Osteoblast (primary cell): ENCODE measurements at regions not wholly inside any gene's neighbourhood (a gene's known extent, or its start where the extent isn't known, plus 50 kb on each side); places are given as distances from the start of the nearest gene placed in this dataset.

Experiments
- DNase-seq: peaks from one replicate; pipeline ENCODE4 v3.0.0; 2011; ENCODE audit warnings: low spot score, mixed read lengths; ENCODE audit not compliant: insufficient read length; ENCODE audit errors: missing footprints
- H2AFZ ChIP-seq: 2 replicates; pipeline ENCODE4 v1.6.0; 2011; ENCODE audit warnings: mild to moderate bottlenecking, low read length
- H3K27ac ChIP-seq: 2 replicates; pipeline ENCODE4 v1.5.1; 2011; ENCODE audit warnings: mild to moderate bottlenecking, low read depth, low read length, moderate library complexity
- H3K27me3 ChIP-seq: 2 replicates; pipeline ENCODE4 v1.6.0; 2012; ENCODE audit warnings: mild to moderate bottlenecking, control low read depth, inconsistent platforms, low read length, moderate library complexity; ENCODE audit not compliant: insufficient read depth
- H3K36me3 ChIP-seq: 2 replicates; pipeline ENCODE4 v1.5.1; 2011; ENCODE audit warnings: mild to moderate bottlenecking, low read length, control low read depth, moderate library complexity; ENCODE audit not compliant: insufficient read depth
- H3K4me1 ChIP-seq: 2 replicates; pipeline ENCODE4 v1.5.1; 2011; ENCODE audit warnings: mild to moderate bottlenecking, low read length, control low read depth, moderate library complexity; ENCODE audit not compliant: insufficient read depth
- H3K4me2 ChIP-seq: 2 replicates; pipeline ENCODE4 v1.6.0; 2011; ENCODE audit warnings: mild to moderate bottlenecking, low read length; ENCODE audit not compliant: insufficient read depth
- H3K4me3 ChIP-seq: fragments of 200-600 bp; sonication (generic); 3 replicates; pipeline ENCODE4 v1.5.1; 2012; ENCODE audit warnings: mild to moderate bottlenecking, low read length, inconsistent platforms; ENCODE audit not compliant: insufficient read depth
- H3K79me2 ChIP-seq: 2 replicates; pipeline ENCODE4 v1.6.0; 2012; ENCODE audit warnings: mild to moderate bottlenecking, low read length, control low read depth, inconsistent platforms; ENCODE audit not compliant: insufficient read depth
- H3K9me3 ChIP-seq: 2 replicates; pipeline ENCODE4 v1.5.1; 2011; ENCODE audit warnings: low read depth, low read length, control low read depth
- H4K20me1 ChIP-seq: 2 replicates; pipeline ENCODE4 v1.6.0; 2012; ENCODE audit warnings: mild to moderate bottlenecking, low read length, control low read depth; ENCODE audit not compliant: insufficient read depth
- CTCF ChIP-seq: IDR thresholded peaks from 2 replicates; pipeline ENCODE4 v1.5.1; 2011; ENCODE audit warnings: mild to moderate bottlenecking, low read depth, low read length, moderate library complexity; ENCODE audit errors: extremely low read depth

- Histone ChIP-seq H3K9me3 (peaks cover 3% of the 10 kb centered on the region), H3K27ac (no peak overlapping the region), H3K27me3 (no peaks in the 10 kb centered on the region), H3K4me2 (no peak overlapping the region), H3K4me1 (no peaks in the 10 kb centered on the region), H2AFZ (no peak overlapping the region), H3K36me3 (no peaks in the 10 kb centered on the region), H4K20me1 (no peaks in the 10 kb centered on the region), H3K79me2 (no peaks in the 10 kb centered on the region), H3K4me3 (no peak overlapping the region)
- no peak for TF ChIP-seq CTCF
- no peak for DNase-seq
These were observed 673.4 kb upstream of the ADGRL4 start for GRCh38 chr1:79679916-79680315.

GRCh38 chr1:79667848-79668696 is 661.5 kb upstream of the ADGRL4 start:
- TF ChIP-seq CTCF: no peak
- Histone ChIP-seq H3K4me2 (no peak overlapping the region), H2AFZ (no peak overlapping the region), H3K79me2 (no peaks in the 10 kb centered on the region), H4K20me1 (no peaks in the 10 kb centered on the region), H3K9me3 (no peaks in the 10 kb centered on the region), H3K4me1 (no peaks in the 10 kb centered on the region), H3K36me3 (no peaks in the 10 kb centered on the region), H3K27ac (no peak overlapping the region), H3K4me3 (no peak overlapping the region), H3K27me3 (no peaks in the 10 kb centered on the region)
- DNase-seq: no peak

- TF ChIP-seq CTCF: no peak
- H3K4me1 ChIP-seq: no peaks in the 10 kb centered on the region
- no peak for DNase-seq
- no peak overlapping the region for H2AFZ ChIP-seq
- no peaks in the 10 kb centered on the region for H4K20me1 ChIP-seq
- H3K27ac ChIP-seq: no peak overlapping the region
- H3K36me3 ChIP-seq: no peaks in the 10 kb centered on the region
- H3K4me2 ChIP-seq: no peak overlapping the region
- no peaks in the 10 kb centered on the region for H3K27me3 ChIP-seq
- no peaks in the 10 kb centered on the region for H3K79me2 ChIP-seq
- no peak overlapping the region for H3K4me3 ChIP-seq
- no peaks in the 10 kb centered on the region for H3K9me3 ChIP-seq
These were observed 660.6 kb upstream of the ADGRL4 start for GRCh38 chr1:79667166-79667565.

GRCh38 chr1:79663916-79664315 is 657.4 kb upstream of the ADGRL4 start:
- H3K79me2 ChIP-seq: no peaks in the 10 kb centered on the region
- no peaks in the 10 kb centered on the region for H3K27me3 ChIP-seq
- H3K4me1 ChIP-seq: no peaks in the 10 kb centered on the region
- no peak overlapping the region for H3K4me3 ChIP-seq
- DNase-seq: no peak
- no peak overlapping the region for H3K27ac ChIP-seq
- no peaks in the 10 kb centered on the region for H3K36me3 ChIP-seq
- no peak overlapping the region for H2AFZ ChIP-seq
- H3K4me2 ChIP-seq: no peak overlapping the region
- no peaks in the 10 kb centered on the region for H4K20me1 ChIP-seq
- H3K9me3 ChIP-seq: no peaks in the 10 kb centered on the region
- no peak for TF ChIP-seq CTCF
